NCI-H226 (cell line): ENCODE measurements at regions not wholly inside any gene's neighbourhood (a gene's known extent, or its start where the extent isn't known, plus 50 kb on each side); places are given as distances from the start of the nearest gene placed in this dataset.
"Not testable (repeated sequence)": the region's sequence is repeated elsewhere in the genome, so short reads cannot be mapped to it uniquely, and the experiment has no call there.

Source experiments
- DNase-seq: peaks from one replicate; pipeline ENCODE4 v3.0.0-alpha.2; 2015

DNA sequence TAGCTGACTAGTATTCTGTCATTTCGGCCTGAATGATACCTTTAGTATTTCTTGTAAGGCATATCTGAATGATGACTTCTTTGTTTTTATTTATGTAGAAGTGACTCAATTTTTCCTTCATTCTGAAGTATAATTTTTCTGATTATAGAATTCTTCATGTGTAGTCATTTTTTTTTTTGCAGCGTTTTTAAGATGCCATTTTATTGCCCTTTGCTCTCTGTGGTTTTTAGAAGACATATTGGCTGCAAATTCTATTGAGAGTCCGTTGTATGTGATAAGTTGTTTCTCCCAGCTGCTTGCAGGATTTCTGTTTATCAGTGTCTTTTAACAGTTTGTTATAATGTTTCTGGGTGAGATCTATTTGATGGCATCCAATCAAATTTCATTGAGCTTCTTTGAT, 1224.8 kb downstream of the JRKL start:
- DNase-seq = peak; percentile 37

DNA sequence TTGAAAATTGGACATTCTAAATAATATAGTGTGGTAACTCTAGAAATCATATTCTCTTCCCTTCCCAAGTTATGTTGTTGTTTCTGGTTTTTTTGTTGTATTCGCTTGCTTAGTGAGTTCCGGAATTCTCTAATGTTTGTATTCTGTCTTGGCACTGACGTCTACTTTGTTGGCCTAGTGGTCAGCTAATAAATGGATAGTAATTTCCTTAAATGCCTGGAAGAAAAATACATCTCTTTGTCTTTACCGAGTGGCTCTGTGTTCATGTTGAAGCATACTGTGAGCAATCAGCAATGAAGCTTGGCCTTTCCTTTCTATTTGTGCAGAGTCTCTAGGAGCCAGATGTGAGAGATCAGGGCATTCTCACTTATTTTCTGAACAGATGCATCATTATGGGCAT, 1225.7 kb downstream of the JRKL start:
- DNase-seq = no peak

DNA sequence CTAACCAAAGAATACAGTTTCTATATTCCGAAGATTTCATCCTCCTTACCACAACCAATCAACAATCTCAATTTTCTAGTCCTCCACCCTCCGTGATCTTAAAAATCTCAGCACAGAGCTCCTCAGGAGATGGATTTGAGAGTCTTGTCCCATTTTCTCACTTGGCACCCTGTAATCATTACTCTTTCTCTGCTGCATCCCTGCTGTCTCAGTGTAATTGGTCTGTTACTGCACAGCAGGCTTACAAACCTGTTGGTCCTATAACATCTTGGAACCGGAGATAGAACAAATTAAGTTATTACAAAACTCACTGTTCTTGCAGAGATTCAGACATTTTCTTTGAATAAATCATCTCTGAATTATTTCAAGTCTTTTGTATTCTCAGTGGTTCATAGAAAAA, 1227.2 kb downstream of the JRKL start:
- DNase-seq = no peak

DNA sequence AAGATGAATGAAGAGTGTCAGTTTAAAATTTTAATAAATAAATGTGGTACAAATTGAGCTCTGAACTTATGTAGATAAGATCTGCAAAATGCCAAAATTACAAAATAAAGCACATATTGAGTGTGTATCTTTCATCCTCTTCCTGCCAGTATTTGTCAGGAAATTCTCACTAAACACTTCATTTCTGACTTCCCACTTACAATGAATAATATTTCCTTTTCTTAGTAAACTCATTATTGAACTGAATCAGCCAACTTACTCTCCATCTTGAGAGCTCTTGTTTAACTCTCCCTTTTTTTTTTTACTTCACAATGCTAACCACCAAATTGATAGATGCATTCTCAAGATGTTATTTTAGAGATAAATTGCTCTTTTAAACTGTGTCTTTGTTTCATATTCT, 1230.2 kb downstream of the JRKL start:
- no peak for DNase-seq

DNA sequence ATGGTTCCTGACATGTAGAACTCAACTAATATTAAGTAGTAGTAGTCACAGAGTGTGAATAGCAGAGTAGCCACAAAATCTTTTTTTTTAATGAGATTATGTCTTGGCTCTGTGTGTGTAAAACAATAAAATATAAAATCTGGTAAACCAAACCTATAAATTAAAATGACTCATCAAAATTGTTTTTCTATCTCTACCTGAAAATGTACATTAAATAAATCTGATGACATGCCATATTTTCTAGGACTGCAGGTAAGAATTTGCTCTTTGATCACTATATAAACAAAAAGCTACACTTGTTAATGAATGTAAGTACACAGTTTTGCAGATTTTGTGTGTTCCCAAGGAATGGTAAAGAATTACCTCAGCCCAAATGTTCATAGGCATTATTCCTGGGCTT, 1231.5 kb downstream of the JRKL start:
- DNase-seq = no peak

DNA sequence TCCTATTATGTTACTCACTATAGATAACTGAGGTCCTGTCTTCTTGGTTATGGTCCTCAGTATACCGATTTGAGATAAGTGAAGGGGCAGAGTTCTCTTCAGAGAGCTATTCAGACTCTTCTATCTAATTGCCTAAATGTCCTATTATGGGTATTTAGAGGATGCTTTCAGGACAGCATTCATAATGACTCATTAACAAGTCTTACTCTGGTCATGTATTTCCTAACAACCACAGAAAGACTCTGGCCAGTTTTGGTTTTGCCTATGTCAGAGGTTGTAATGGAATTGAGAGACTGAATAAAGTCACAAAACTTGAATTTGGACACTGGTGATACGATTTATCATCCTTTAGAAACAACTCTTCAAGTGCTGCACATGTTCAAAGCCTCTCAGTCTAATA, 1233.0 kb downstream of the JRKL start:
- peak; percentile 9 for DNase-seq

DNA sequence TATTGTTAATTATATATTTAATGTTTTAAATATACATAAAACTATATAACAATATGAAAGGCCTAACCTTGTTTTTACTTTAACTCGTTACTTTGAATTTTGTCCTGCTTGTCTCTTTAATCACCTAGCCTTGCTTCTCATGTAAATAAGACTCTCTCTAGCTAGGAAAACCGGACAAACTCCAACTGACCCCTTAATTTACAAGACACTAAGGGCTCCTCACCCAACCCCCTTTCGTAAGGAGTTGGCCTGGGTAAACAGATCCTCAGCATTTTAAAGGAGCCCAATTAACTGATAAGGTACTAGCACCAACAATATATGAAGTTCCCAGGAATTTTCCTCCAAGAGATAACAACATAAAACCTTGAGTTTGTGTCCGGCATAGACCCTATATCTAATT, 1246.9 kb downstream of the JRKL start:
- DNase-seq = not testable (repeated sequence)

DNA sequence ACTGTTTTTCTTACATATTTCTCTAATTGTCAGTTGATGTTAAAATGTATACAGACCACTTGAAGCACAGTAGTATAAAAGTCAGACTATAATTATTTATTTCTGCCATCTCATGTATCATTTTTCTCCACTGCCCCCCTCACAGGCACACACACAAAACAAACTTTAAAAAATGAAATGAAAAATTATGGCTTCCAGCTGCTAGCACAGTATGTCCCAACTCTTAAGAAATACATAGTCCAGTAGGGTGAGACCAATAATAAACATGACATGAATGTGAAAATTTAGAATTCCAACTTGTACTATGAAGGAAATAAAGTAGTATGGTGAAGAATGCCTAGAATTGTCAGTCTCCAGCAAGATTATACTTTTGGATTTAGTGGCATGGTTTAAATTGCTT, 1247.9 kb downstream of the JRKL start:
- no peak for DNase-seq

DNA sequence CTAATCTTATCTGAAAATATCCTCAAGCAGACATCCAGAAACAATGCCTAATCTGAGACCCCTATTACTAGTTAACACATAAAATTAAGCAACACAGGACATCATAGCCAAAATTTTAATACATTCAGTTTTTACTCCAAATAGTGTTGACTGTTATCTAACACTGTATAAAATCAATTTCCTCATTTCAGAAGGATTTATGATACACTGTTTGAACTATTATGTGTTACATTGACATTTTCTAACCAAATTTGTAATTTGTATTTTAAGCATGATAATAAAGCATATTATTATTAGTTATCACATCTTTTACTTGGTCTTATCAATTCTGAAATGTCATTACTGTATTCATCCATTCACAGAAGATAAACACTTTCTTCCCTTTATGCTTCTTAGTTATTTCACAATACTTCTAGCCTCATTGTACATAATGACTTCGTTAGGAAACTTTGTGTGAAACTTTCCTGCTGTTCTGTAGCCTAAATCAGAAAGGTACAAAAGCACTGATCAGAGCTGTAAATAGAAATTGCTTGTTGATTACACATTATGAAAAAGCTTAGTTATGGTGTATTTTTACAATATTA, 1248.9 kb downstream of the JRKL start:
- DNase-seq = no peak

DNA sequence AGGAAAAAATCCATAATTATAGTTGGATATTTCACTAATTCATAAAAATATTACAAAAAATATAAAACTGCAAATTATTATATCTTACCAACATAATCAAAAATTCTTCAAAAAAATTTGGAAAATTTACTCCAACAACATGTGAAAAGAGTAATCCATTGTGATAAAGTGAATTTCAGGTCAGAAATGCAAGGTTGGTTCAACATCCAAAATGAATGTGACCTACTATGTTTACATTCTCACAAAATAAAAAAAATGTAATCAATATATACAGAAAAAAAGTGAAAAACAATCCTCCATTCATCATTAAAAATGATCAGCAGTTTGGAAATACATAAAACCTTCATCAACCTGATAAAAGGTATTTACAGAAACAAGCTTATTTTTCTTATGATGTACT, 1252.2 kb downstream of the JRKL start:
- no peak for DNase-seq

DNA sequence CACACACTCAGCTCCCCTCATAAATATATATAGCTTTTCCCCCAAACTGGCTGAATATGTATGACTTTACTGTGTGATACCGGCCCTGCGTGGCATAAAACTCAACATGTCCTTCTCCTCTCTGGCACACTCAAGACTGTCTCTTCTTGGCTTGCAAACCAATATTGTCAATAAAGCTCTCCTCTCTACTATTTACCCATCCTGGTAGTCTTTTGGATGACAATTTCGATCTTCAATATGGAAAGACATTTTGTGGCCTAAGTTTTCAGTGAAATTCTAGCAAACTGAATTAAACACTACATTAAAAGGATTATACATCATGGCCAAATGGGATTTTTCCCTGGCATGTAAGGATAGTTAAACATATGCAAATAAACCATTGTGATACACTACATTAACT, 1255.9 kb downstream of the JRKL start:
- no peak for DNase-seq

DNA sequence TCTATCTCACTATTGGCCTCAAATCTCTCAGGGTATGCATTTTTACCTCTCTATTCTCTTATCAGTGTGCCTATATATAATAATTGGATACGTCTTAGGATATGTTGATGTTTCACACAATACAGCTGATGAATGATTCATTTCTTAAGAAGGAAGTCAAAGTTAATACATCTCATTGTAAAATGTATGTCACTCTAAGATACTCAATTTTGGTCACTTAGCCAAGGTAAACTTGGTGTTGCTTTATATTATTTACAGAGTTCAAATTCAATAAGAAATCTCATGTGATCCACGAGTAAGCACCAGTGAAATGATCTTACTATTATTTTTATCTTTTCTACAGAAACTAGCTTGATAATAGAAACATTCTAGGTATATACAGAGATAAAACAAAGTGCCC, 1266.5 kb downstream of the JRKL start:
- DNase-seq = no peak

DNA sequence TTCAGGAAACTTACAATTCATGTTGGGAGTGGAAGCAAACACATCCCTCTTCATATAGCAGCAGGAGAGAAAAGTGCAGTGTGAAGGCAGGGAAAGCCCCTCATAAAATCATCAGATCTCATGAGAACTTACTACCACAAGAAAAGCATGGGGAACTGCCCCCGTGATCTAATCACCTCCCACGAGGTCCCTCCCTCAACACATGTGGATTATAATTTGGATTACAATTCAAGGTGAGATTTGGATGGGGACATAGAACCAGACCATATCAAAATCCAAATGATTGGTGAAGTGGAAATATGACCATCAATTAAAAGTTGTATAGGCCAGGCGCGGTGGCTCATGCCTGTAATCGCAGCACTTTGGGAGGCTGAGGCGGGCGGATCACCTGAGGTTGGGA, 1268.0 kb downstream of the JRKL start:
- no peak for DNase-seq

DNA sequence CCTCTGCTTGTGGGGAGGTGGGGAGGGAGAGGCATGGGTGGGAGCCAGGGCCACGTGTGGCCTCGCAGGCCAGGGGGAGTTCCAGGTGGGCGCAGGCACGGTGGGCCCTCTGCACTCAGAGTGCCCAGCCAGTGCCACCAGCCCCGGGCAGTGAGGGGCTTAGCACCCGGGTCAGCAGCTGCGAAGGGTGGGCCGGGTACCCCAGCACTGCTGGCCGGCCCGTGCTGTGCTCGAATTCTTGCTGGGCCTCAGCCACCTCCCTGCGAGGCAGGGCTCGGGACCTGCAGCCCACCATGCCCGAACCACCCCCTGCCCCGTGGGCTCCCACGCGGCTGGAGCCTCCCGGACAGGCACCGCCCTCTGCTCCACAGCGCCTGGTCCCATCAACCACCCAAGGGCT, 1277.2 kb downstream of the JRKL start:
- no peak for DNase-seq

DNA sequence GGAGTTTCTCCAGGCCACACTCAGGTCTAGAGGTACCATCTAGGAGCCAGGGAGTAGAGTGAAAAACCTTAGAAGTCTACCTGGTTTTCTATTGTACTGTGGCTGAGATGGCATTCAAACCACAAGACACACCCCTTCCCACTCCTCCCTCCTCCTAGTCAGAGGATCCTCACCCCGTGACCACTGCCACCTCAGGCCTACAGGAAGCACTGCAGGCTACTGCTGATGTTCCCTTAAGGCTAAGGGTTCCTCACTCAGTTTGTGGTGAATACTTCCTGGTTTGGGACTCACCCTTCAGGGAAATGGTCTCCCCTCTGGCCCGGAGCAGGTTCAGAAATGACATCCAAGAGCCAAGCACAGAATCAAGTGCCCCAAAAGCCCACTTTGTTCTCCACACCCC, 1293.9 kb downstream of the JRKL start:
- peak; percentile 34 for DNase-seq

DNA sequence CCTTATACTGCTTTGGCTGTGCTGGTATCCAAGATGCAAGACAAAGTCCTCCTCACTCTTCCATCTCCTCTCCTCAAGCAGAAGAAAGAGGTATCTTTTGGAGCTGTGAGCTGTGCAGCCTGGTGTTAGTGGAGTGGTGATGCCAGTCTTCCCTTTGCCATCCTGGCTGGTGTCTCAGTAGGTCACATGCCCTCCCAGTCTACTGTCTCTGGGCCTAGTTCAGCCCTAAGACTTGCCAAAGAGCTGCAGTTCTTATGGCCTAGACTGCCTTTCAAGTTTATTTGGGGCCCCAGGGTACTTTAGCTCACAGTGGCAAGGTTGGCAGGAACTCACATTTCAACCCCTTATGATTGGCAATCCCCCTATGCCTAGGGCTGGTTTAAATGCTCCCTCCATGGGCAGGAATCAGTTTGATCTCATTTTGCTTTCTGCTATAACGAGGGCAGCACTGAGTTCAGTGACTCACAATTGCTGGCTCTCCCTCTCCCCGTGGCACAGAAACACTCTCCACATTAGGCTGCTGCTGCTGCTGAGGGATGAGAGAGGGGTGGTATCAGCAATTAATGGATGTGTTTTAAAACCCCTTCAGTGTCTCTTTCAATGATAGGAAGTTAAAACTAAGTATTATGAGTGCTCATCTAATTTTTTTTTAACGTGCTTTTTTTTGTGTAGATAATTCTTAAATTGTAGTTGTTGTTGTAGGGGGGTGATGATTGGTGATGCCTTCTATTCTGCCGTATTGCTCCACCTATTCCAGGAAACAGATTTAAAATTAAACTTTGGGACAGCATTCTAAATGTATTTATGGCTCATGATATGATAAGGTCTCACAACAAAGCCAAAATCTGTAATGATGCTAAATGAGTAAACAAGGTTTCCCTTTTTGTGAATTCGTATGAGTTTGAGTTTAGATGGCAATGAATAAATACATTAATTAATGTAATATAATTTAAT, 1295.0 kb downstream of the JRKL start:
- no peak for DNase-seq

DNA sequence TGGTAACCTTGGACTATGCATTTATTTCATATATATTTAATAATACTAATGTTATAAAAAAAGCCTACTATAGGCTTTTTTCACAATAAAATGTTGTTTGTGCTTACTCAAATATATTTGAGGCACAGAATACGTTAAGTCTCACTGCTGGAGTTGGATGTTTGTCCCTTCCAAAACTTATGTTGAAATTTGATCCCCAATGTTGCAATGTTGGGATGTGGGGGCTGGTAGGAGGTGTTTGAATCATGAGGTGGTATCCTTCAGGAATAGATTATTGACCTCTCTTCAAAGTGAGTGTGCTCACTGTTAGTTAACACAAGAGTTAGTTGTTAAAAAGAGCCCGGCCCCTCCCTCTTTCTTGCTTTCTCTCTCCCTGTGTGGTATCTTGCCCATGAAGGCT, 1295.9 kb downstream of the JRKL start:
- DNase-seq = no peak

DNA sequence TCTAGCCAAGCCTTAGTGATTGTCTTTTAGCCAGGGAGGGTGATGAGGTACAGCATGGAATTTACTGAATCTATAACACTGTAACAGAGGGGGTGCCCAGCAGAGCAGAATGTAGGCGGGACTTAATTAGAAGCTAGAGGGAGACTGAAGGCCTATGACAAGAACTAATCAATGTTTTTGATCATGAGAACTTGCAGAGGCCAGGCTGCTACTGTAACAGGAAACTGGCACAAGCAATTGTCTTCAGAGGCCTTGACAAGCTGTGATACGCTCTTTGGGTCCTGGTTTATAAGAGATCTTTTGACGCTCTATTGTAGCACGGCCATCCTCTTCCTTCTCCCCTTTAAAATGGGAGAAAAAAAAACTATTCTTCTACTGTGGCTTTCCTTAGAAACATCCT, 1297.3 kb downstream of the JRKL start:
- DNase-seq = no peak

DNA sequence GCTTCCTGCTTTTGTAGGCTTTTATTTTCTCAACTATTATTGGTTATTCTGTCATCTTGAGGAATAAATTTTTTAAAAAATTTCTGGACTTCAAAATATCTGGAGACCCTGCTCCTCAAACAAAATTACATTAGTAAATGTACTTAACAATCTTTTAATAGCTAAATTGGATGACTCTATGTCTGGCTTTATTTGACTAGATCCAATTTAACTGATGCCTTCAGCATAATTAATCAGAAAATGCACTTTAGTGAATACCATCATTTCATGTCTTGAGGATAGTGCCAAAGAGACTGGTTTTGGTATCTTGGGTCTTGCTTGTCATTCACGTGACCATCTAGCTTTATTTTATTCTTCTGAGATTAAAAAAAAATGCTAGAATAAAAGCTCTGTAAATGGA, 1301.2 kb downstream of the JRKL start:
- no peak for DNase-seq

DNA sequence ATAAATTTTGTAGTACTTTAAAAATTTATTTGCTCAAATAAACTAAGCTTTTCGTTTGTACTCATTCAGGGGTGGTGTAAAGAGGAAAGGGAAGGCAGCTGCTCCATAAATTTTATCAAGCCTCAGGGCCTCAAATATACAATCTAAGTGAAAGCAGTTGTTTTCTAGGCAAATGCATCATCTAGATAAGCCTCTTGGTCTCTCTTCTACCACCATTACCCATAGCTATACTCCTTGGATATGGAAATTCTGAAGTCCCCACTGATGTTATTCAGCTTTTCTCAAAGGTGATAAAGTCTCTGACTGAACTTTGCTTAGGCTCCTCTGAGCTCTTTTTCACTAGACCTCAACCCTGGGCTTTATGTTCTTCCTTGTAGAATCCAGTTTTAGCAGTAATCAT, 1313.1 kb downstream of the JRKL start:
- no peak for DNase-seq

DNA sequence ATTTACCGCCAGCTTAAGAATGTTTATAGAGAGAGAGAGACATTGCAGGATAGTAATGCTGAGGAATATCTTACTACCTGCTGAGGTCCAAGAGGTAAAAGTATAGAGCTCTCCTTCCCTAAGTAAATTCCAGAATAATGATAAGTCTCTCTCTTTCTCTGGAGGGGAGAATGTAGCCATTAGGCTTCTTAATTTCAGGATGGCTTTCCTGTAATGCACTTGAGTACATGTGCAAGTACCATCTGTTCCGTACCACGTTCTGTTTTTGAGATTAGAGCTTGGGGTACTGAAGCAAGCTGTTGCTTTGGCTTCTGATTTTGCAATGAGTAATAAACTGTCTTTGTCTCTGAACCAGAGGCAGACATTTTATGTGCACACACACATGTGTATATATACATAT, 1314.0 kb downstream of the JRKL start:
- no peak for DNase-seq

DNA sequence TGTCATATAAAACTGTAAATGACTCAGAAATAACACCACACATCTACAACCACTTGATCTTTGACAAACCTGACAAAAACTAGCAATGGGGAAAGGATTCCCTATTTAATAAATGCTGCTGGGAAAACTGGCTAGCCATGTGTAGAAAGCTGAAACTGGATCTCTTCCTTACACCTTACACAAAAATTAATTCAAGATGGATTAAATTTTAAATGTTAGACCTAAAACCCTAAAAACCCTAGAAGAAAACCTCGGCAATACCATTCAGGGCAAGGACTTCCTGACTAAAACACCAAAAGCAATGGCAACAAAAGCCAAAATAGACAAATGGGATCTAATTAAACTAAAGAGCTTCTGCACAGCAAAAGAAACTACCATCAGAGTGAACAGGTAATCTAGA, 1315.3 kb upstream of the CNTN5 start:
- peak; percentile 40 for DNase-seq

DNA sequence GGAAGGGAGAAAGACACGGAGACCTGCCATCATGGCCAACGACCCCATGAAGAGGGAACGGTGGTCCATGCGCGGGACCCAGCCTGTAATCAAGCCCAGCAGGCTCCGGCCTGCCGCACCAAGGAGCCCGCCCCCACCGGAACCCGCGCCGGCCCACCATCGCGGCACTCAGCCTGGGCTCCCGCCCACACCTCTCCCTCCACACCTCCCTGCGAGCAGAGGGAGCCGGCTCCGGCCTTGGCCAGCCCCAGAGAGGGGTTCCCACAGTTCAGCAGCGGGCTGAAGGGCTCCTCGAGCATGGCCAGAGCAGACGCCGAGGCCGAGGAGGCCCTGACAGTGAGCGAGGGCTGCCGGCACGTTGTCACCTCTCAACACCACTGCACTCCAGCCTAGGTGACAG, 1302.8 kb upstream of the CNTN5 start:
- DNase-seq = no peak

DNA sequence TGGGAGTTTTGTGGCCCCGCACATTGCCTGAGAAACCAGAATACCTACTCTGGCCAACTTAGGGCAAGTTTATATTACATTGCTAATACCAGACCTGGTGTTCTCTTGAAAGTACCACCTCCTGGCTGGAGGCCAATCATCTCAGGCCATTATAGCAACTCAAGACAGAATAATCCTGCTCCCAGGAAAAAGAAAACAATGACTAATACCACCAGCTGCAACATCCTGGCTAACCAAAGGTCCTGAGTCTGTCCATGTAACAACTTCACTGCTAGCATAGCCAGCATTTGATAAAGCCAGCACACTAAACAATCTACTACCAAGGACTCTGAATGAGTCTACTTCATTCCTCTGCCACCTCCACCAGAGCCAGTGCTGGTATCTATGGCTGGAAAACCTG, 1298.7 kb upstream of the CNTN5 start:
- peak; percentile 89 for DNase-seq

DNA sequence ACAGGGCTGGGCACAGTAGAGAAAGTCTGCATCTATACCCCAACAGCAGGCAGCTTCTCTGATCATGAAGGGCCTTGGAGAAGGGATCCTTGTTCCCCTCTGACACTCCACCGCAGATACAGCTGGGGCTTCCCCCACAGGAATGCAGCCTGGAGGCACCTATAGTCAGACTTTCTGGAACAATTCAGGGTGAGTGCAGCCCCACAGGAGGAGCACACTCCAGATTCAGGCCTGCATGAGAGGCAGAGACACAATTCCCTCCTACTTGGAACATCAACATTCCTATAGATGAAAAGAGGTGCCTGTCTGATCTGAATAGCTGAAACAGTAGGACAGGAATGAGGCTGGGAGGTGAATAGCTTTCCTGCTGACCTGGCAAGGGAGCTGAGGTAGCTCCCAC, 1298.0 kb upstream of the CNTN5 start:
- peak; percentile 45 for DNase-seq
